G401 (cell line): ENCODE measurements at regions not wholly inside any gene's neighbourhood (a gene's known extent, or its start where the extent isn't known, plus 50 kb on each side); places are given as distances from the start of the nearest gene placed in this dataset.
A peak's percentile ranks its signal among the peaks of the same experiment; 100 is the strongest.

Experiments used
- DNase-seq: peaks from one replicate; pipeline ENCODE4 v3.0.0-alpha.2; 2015; ENCODE audit warnings: low spot score
- in situ Hi-C: cut with HindIII; loops from 2 replicates; pipeline ENCODE4 v1.10.0; 2016; ENCODE audit warnings: low sequenced_read_pairs, mixed read lengths

DNA sequence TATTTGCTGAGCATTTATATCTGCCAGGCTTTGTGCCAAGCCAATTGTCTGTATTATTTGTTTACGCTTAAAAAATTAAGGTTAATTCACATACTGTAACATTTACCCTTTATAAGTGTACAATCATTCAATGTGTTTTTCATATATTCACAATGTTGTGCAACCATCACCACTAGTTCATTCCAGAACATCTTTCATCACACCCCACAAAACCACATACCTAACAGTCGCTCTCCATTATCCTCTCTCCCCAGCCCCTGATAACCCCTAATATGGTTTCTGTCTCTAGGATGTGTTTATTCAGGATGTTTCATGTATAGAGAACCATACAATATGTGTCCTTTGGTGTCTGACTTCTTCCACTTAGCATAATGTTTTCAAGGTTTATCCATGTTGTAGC is 234.1 kb downstream of the INSIG2 start:
- no peak for DNase-seq
- in situ Hi-C loops, result no loop called here

- DNase-seq, result no peak
- in situ Hi-C loops, result no loop called here
Measured at GRCh38 chr2:118321432-118322105, 233.3 kb downstream of the INSIG2 start.

DNA sequence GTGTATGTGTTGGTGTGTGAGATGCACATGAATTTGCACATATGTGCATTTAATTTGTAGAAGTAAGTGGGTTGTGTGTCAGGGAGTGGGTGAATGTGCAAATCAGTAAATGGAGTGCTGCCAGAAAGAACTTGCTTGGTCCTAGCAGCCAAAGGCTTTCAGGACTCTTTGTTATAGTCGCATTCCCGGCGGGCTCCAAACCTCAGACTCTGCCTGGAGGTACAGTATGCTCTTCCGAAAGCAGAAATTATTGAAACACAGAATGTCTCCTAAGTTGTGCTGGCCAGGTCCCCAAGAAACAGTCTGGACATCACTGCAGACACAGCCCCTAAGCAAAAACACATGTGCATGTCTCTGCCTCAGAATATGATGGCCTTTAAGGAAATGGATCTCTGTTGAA is 232.4 kb downstream of the INSIG2 start:
- in situ Hi-C loops, result no loop called here

GRCh38 chr2:118320196-118320595 is 231.9 kb downstream of the INSIG2 start:
- in situ Hi-C loops, result no loop called here
- no peak for DNase-seq

More for the DNA sequence above, 232.4 kb downstream of the INSIG2 start:
- DNase-seq, result no peak

GRCh38 chr2:118319271-118319684 is 231.0 kb downstream of the INSIG2 start:
- in situ Hi-C loops, result no loop called here
- DNase-seq, result no peak

GRCh38 chr2:118315606-118316005 is 227.3 kb downstream of the INSIG2 start:
- in situ Hi-C loops, result no loop called here
- no peak for DNase-seq

- no peak for DNase-seq
- in situ Hi-C loops, result no loop called here
Measured at GRCh38 chr2:118312969-118313756, 224.9 kb downstream of the INSIG2 start.

- in situ Hi-C loops, result no loop called here
- DNase-seq, result no peak
Measured at GRCh38 chr2:118310681-118311429, 222.6 kb downstream of the INSIG2 start.

DNA sequence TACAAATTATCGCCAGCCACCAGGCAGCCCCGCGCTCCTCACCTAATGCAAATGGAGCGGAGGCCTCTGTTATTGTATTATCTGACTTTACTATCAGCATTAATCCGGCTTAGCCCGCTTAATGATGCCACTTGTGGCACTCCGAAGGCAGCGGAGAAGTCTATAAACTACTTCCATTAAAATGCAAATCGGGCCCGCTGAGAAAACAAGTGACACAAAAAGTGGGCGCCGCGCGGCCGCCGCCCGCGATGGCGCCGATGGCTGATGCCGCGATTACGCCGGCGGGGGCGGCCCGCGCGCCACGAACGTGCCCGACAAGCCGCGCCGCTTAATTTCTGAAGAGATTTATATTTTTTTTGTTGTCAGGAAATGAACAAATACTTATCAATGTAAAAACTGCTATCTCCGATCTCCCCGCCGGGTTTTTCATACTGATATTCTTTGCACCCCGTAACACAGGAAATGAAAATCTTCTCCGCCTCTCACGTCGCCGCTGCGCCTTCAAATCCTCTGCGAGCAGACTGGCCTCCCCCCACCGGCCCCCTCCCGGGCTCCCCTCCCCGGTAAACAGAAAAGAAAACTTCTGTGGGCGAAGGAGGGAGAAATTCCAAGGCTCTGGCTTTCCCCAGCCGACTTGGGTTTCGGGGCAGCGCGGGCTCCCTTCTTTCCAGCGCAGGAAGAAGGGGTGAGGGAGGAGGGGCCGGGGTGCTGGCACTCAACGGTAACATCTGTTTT is 221.8 kb downstream of the INSIG2 start:
- DNase-seq, result no peak
- in situ Hi-C loops, result no loop called here

- DNase-seq, result no peak
- in situ Hi-C loops, result no loop called here
Measured at GRCh38 chr2:118309257-118309945, 221.1 kb downstream of the INSIG2 start.

- DNase-seq, result no peak
- in situ Hi-C loops, result no loop called here
Measured at GRCh38 chr2:118307864-118308263, 219.6 kb downstream of the INSIG2 start.

- DNase-seq, result no peak
- in situ Hi-C loops, result no loop called here
Measured at GRCh38 chr2:118301248-118301647, 213.0 kb downstream of the INSIG2 start.

GRCh38 chr2:118300832-118301231 is 212.6 kb downstream of the INSIG2 start:
- no peak for DNase-seq
- in situ Hi-C loops, result no loop called here

DNA sequence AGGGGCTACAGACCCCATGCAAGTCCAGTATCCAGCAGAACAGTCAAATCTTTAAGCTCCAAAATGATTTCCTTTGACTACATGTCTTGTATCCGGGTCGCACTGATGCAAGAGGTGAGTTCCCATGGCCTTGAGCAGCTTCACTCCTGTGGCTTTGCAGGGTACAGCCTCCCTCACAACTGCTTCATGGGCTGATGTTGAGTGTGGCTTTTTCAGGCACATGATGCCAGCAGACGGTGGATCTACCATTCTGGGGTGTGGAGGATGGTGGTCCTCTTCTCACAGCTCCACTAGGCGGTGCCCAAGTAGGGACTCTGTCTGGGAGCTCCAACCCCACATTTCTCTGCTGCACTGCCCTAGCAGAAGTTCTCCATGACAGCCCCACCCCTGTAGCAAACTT is 208.4 kb downstream of the INSIG2 start:
- DNase-seq, result no peak
- in situ Hi-C loops, result no loop called here

DNA sequence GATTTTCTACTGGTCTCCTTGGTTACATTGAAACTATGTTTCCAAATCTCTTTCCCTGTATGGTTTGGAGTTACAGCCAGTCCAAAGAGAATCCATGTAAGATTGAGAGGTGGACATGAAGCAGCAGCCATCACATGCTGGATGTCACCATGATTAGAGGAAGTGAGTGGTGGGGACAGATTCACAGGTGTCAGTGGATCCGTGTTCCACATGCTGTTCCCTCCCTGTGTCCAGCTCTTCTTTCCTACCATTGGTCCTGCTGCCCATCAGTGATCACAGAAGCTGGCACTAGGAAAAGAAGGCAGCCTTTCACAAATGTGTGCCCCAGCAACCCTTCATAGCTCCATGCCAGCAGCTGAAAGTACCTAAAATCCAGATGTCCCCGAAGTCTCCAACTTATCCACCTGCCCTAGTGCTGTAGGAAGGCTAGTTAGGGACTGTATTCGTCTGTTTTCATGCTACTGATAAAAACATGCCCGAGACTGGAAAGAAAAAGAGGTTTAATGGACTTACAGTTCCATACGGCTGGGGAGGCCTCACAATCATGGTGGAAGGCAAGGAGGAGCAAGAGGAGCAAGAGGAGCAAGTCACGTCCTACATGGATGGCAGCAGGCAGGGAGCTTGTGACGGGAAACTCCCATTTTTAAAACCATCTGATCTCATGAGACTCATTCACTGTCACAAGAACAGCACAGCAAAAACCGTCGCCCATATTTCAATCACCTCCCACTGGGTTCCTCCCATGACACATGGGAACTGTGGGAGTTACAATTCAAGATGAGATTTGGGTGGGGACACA is 207.5 kb downstream of the INSIG2 start:
- in situ Hi-C loops, result no loop called here
- no peak for DNase-seq

- no peak for DNase-seq
- in situ Hi-C loops, result no loop called here
Measured at GRCh38 chr2:118294063-118294462, 205.8 kb downstream of the INSIG2 start.

- no peak for DNase-seq
- in situ Hi-C loops, result no loop called here
Measured at GRCh38 chr2:118292991-118293390, 204.7 kb downstream of the INSIG2 start.

DNA sequence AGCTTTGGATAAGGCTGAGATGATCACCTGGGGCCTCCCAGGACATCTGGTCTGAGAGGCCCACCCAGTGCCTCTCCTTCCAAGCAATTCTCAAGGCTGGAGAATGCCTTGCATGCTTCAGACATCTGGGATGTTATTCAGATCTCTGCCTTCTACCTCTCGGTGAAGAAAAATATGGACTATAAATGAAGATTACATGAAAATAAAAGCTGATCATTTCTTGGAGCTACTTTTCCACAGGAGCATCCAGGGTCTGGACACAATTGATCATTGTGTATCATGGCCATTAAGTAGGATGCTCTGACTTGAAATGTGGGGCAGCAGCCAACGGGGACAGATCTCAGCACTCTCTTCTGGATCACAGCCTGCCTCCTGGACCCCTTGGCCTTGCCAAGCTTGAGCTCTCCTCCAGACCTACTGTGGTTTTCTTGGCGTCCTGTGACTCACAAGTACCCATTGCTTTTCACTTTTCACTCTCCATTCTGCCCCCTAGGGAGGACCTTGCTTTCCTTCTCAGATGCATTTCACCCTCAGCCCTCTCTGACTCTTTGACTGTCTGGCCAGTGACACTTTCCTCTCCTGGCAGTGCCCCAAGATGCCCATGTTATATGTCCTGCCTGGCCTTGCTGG is 203.1 kb downstream of the INSIG2 start:
- in situ Hi-C loops, result no loop called here
- peak; percentile 52 for DNase-seq
